GM08714 (cell line): ENCODE measurements at regions not wholly inside any gene's neighbourhood (a gene's known extent, or its start where the extent isn't known, plus 50 kb on each side); places are given as distances from the start of the nearest gene placed in this dataset.
"Not testable (repeated sequence)": the region's sequence is repeated elsewhere in the genome, so short reads cannot be mapped to it uniquely, and the experiment has no call there.

Experiments
- H3K4me3 ChIP-seq: fragments of 200-500 bp; sonication (Bioruptor generic); 2 replicates; pipeline ENCODE4 v1.5.1; 2014; ENCODE audit warnings: mild to moderate bottlenecking, low read length, inconsistent platforms
- ZNF274 ChIP-seq: IDR thresholded peaks from 2 replicates; pipeline ENCODE4 v1.6.1; 2012; ENCODE audit warnings: mild to moderate bottlenecking, low read depth, low read length

DNA sequence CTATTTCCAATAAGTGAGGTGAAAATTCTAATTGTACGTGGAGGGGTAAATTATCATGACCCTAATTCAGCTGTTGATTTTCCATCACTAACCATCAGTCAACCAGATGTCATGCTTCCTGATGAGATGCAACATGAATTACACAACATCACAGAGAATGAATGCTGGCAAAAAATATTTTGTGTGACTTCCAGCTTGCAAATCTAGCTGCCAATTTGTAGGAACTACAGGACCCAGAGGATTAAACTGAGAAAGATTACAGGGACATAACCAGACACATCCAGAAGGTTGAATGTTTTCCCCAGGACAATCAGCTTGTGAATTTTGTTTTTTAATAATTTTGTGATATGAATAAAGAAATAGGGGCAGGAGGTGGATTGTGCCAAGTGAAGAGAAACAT is 349.0 kb upstream of the ATP10A start:
- no peak for TF ChIP-seq ZNF274
- no peak overlapping the region for H3K4me3 ChIP-seq

DNA sequence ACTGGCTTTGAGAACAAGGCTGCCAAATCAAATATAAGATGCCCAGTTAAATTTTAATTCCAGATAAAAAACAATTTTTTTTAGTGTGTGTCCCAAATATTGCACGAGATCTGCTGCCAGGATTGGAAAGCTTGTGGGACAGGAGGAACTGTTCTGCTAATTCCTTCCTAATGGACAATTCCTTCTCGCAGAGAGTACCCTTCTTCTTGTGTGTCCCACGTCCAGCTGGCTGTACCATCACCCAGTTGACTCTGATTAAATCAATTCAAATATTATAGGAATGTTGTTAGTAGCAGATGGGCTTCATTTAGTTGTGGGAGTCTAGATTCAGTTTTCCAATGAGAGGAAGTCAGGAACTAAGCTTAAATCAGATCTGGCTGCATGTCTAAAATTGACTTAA is 347.9 kb upstream of the ATP10A start:
- TF ChIP-seq ZNF274: no peak

DNA sequence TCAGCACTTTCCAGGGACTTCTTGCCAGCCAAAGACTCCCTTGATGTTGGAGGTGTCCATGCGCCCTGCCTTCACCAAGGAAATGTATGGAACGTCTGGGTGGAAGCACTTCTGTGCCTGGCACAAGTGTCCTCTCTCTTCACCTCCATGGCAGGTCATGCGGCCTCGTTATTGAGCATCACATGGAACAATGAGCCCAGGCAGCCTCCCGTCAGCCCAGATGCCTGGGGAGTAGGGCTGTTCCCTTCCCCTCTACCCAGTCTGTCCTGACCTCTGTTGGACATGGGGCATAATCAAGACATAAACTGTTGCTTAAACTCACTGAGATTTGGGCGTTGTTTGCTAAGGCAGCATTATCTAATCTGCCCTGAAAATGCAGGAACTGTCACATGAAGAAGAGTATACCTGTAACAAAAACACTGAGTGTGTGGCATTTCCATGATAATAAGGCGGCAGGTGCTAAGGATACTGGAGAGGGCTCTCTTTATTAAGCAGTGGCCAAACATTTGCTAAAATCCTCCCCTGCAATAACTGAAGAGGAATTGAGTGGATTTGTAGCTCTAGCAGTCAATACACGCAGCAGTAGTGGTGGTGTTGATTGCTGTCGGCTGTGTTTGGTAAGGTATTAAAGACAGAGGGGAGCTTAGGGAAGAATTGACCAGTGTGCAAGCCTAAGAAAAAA is 338.2 kb upstream of the ATP10A start:
- no peak overlapping the region for H3K4me3 ChIP-seq
- no peak for TF ChIP-seq ZNF274

More for the DNA sequence above, 347.9 kb upstream of the ATP10A start:
- no peak overlapping the region for H3K4me3 ChIP-seq

DNA sequence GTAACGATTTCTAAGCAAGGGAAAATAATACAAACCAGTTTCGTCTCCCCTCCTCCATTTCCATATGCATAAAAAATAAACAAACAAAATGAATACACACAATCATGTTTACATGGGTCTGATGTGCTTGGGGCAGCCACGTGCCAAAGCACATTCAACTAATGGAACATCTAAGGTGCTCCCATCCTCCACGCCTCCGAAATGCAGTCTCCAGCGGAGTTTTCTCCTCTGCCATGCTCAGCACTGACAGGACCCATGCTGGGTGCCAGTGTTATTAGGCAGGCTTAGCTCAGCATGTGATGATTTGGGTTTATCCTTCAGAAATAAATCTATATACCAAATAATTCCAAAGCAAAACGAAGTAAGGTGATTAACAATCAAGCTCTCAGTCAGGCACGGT is 337.3 kb upstream of the ATP10A start:
- H3K4me3 ChIP-seq: no peak overlapping the region
- TF ChIP-seq ZNF274: no peak

DNA sequence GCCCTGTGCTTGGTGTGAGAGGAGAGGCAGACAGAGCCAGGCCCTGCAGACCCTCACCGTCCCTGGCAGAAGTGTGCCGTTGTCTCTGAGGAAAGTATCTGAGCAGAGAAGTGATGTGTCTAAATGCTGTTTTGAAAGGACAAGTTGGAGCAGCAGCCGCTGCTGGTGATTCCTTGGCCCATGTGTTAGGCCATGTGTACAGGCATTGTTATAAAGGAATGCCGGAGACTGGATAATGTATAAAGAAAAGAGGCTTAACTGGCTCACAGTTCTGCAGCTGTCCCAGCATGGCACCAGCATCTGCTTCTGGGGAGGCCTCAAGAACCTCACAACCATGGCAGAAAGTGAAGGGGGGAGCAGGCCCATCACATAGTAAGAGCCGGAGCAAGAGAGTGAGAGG is 334.6 kb upstream of the ATP10A start:
- no peak overlapping the region for H3K4me3 ChIP-seq
- TF ChIP-seq ZNF274: no peak

DNA sequence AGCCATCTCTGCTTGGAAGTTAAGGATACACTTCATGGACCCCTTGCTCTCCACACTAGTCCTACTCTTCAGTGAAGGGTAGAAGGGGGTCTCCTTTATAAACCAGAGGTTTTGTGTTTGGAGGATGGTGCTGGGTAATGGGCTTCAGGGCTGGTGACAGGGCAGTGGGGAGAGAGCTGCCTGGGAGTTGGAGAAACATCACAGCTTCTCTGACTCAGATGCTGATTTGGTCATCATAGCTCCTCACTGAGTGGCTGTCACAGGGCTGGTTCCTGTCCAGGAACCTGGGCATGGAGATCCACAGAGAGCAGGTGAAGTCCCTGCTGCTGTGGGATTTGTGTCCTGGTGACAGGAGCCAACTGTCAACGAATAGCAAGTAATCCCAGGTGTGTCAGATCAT is 333.9 kb upstream of the ATP10A start:
- no peak overlapping the region for H3K4me3 ChIP-seq
- no peak for TF ChIP-seq ZNF274

DNA sequence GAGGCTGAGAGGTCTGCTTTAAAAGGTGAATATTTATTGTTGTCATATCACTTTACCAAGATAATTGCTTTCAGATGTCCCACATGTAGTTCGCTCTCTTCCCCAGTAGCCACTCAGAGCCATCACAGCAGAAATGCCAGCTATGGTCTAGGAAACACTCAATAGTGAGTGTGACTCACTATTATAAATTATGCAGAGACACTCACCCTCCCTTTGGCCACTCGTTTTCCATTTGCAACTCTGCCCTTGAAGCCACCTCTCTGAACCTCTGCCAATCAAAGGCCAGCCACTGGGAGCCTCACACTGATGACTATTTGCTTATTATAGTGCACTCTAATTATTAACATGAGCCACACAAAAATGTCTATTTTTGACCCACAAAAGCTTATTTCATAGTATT is 328.1 kb upstream of the ATP10A start:
- no peak for TF ChIP-seq ZNF274
- no peak overlapping the region for H3K4me3 ChIP-seq

DNA sequence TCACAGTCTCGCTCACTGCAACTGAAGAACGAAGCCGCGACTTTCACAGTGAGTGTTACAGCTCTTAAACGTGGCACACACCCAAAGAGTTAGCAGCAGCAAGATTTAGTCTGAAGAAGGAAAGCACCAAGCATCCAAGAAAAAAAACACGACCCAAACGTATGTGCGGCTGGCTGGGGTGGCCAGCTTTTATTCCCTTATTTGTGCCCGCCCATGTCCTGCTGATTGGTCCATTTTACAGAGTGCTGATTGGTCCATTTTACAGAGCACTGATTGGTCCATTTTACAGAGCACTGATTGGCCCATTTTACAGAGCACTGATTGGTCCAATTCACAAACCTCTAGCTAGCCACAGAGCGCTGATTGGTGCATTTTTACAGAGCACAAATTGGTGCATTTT is 323.0 kb upstream of the ATP10A start:
- not testable (repeated sequence) for H3K4me3 ChIP-seq

DNA sequence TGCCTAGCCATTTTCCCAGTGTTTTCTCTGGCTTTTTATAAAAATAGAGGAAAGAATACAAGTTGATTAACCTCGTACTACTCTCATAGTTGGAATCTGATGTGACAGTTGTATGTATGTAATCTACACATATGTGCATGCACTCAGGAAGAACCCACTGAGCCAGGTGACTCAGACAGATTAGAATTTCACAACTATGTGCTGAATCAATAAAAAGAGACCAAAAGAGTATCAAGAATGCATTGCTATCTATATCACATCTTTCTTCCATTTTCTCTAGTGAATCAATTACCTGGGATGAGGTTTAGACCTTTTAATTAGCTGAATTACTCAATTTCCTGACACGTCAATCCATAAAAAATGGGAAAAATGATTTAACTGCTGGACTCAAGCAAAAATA is 319.3 kb upstream of the ATP10A start:
- TF ChIP-seq ZNF274: no peak
- no peak overlapping the region for H3K4me3 ChIP-seq

DNA sequence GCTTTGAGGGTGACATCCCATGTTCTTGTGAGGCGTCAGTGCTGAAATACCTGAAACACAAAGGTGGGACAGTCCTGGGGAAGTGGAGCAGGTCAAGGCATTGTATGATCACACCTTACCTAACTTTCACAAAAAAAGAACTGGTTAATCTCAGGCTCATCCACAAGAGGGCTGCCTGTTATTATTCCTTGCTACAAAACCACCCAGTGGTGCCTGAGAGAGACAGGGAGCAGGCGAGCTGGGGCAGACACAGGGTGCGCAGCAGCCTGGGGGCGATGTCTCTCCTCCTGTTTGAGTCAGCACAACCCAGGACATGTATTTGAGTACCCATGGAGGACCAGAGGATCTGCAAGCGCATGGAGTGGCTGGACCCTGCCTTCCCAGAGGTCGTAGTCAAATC is 316.8 kb upstream of the ATP10A start:
- H3K4me3 ChIP-seq: no peak overlapping the region
- TF ChIP-seq ZNF274: no peak

DNA sequence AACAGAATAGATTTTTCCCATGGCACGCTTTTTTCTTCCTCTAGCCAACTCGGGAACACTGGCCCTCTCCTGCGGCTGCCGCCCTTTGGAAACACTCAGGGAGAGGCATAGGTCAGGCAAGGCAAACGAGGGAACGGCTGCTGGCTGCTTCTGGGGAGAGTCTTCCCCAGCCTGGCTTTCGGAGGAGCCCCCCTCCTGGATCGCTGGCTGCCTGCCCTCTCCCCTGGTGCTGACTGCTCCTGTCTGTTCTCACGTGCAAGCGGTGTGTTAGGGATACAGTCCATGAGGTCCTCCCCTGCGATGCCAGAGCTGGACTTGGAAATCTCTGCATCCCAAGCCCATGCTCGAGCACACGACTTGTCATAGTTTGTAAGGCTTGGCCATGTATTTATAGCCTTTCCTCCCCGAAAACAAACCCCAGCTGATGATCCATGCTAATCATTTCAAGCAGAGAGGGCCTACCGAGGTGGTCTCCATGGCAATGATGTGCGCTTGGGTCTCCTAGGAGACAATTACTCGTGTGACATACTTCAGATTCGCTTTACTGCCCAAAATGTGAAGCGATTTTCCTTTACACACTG is 315.6 kb upstream of the ATP10A start:
- H3K4me3 ChIP-seq: no peak overlapping the region
- TF ChIP-seq ZNF274: no peak

DNA sequence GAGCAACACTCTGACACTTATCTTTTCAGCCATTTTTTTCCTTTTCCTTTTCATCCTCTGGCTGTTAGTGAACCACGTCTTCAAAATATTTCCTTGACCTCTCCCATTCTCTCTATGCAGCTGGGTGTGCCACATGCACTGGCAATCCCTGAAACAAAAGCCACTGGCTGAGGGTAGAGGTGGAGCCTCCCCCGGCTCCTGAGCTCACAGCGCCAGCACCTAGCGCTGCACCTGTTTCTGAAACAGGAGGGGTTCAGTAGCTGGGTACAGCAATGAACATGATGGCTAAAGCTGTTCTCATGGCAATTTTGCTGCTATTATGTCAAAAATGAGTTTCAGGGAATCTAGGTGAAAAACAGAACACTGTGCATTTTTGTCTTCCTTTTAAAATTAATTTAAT is 314.7 kb upstream of the ATP10A start:
- no peak for TF ChIP-seq ZNF274
- no peak overlapping the region for H3K4me3 ChIP-seq

DNA sequence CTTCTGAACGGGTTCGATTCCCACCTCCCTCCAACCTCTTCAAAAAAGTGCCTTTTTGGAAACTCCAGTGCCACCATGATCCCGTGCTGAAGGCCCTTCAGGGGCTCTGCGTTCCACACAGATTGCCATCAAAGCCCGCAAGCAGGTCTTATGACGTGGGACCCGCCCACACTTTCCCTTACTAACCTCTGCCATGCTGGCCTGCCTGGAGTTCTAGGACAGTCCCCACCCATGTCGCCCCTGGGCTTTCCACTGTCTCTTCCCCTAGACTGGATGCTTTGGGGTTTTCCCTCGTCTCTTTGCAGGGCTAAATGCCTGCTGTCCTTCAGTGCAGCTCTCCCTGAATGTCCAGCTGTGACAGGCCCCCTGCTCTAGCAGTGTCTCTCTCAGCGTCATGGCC is 313.7 kb upstream of the ATP10A start:
- TF ChIP-seq ZNF274: no peak

DNA sequence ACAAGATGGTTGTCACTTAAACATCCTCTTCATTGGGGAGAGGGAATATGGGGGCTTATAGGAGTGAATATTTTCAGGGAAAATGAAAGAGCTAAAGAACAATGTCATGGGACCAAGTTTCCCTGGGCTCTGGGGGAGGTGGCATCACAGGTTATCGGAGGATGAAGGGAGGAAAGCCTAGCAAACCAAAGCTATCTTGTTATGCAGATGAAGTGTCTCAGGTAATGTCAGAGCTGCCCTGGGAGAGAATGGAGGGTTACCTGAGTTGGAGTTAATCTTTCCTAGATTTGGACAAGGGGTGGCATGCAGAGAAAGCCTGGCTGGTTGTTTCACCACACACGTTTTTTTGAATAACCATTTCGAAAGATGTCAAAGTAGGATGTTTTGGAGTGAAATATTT is 308.1 kb upstream of the ATP10A start:
- H3K4me3 ChIP-seq: no peak overlapping the region
- TF ChIP-seq ZNF274: no peak

More for the DNA sequence above, 313.7 kb upstream of the ATP10A start:
- no peak overlapping the region for H3K4me3 ChIP-seq

DNA sequence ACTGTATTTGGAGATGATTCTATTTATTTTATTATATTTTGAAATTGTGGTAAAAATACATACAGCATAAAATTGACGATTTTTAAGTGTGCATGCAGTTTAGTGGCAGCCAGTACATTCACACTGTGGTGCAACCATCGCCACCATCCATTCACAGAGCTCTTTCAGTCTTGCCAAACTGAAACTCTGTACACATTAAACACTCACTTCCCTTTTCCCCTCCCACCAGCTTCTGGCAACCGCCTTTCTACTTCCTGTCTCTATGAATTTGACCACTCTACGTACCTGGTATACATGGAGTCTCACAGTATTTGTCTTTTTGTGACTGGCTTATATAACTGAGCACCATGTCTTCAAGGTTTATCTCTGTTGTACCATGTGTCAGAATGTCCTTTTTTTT is 303.3 kb upstream of the ATP10A start:
- H3K4me3 ChIP-seq: no peak overlapping the region
- no peak for TF ChIP-seq ZNF274

DNA sequence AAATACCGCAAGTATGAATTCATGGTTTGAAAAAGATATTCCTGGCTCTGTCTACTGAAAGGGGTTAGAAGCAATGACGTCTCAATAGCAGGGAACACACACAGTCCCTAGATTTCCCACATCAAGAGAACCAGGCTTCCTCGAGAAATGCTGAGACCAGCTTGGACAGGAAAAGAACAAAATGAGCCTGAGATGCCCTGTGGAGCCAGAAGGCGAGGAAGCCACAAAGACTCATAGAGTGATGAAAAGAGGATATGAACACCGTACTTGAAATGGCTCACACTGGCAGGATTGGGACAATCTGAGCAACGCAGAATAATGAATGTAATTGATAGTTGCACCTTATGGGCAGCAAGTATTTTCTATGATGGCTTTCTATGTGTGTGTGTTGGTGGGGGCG is 302.4 kb upstream of the ATP10A start:
- no peak overlapping the region for H3K4me3 ChIP-seq
- no peak for TF ChIP-seq ZNF274
